HPDE6-E6E7 (cell line): ENCODE measurements at regions not wholly inside any gene's neighbourhood (a gene's known extent, or its start where the extent isn't known, plus 50 kb on each side); places are given as distances from the start of the nearest gene placed in this dataset.

Experiments used
- DNase-seq: peaks from one replicate; pipeline ENCODE4 v3.0.0; 2011; ENCODE audit warnings: missing footprints; ENCODE audit errors: extremely low spot score

GRCh38 chr2:64369706-64370105, 84.3 kb upstream of the LGALSL start:
- DNase-seq: no peak

- no peak for DNase-seq
Measured at GRCh38 chr2:64371727-64372126, 82.2 kb upstream of the LGALSL start.

- DNase-seq: no peak
Measured at GRCh38 chr2:64374686-64375085, 79.3 kb upstream of the LGALSL start.

GRCh38 chr2:64376926-64377325, 77.0 kb upstream of the LGALSL start:
- DNase-seq: no peak

- no peak for DNase-seq
Measured at GRCh38 chr2:64379186-64379585, 74.8 kb upstream of the LGALSL start.

GRCh38 chr2:64380853-64381527, 73.0 kb upstream of the LGALSL start:
- DNase-seq: no peak

GRCh38 chr2:64383016-64383591, 70.9 kb upstream of the LGALSL start:
- no peak for DNase-seq

GRCh38 chr2:64383881-64384280, 70.1 kb upstream of the LGALSL start:
- no peak for DNase-seq

GRCh38 chr2:64386676-64387075, 67.3 kb upstream of the LGALSL start:
- DNase-seq: no peak

GRCh38 chr2:64390586-64390985, 63.4 kb upstream of the LGALSL start:
- no peak for DNase-seq

- DNase-seq: no peak
Measured at GRCh38 chr2:64391424-64391823, 62.5 kb upstream of the LGALSL start.

GRCh38 chr2:64391940-64392339, 62.0 kb upstream of the LGALSL start:
- DNase-seq: no peak

- DNase-seq: no peak
Measured at GRCh38 chr2:64392529-64392928, 61.4 kb upstream of the LGALSL start.

- no peak for DNase-seq
Measured at GRCh38 chr2:64393383-64394010, 60.5 kb upstream of the LGALSL start.

- no peak for DNase-seq
Measured at GRCh38 chr2:64394153-64394552, 59.8 kb upstream of the LGALSL start.

GRCh38 chr2:64396001-64396400, 58.0 kb upstream of the LGALSL start:
- no peak for DNase-seq

GRCh38 chr2:64396551-64396950, 57.4 kb upstream of the LGALSL start:
- DNase-seq: no peak

- DNase-seq: no peak
Measured at GRCh38 chr2:64398516-64399129, 55.3 kb upstream of the LGALSL start.

GRCh38 chr2:64399521-64399920, 54.4 kb upstream of the LGALSL start:
- DNase-seq: no peak

GRCh38 chr2:64400105-64400728, 53.7 kb upstream of the LGALSL start:
- DNase-seq: no peak

- no peak for DNase-seq
Measured at GRCh38 chr2:64400733-64401528, 53.0 kb upstream of the LGALSL start.

- no peak for DNase-seq
Measured at GRCh38 chr2:64401529-64401880, 52.5 kb upstream of the LGALSL start.
